ENCODE measurements at regions not wholly inside any gene's neighbourhood (a gene's known extent, or its start where the extent isn't known, plus 50 kb on each side); places are given as distances from the start of the nearest gene placed in this dataset.

- DNase-seq (no peak), ATAC-seq (no peak)
- intact Hi-C loops (cut with micrococcal nuclease) = no loop called here
Observed at GRCh38 chr7:156257904-156258303, 382.7 kb upstream of the RNF32 start.

- ATAC-seq (no peak), DNase-seq (no peak)
- intact Hi-C loops (cut with micrococcal nuclease) = no loop called here
Observed at GRCh38 chr7:156255635-156256034, 384.9 kb upstream of the RNF32 start.

GRCh38 chr7:156251861-156252260 is 388.7 kb upstream of the RNF32 start:
- ATAC-seq (no peak), DNase-seq (no peak)
- intact Hi-C loops (cut with micrococcal nuclease) = no loop called here

GRCh38 chr7:156240532-156240931 is 400.0 kb upstream of the RNF32 start:
- no peak for ATAC-seq
- intact Hi-C loops (cut with micrococcal nuclease) = no loop called here
- DNase-seq = no peak

DNA sequence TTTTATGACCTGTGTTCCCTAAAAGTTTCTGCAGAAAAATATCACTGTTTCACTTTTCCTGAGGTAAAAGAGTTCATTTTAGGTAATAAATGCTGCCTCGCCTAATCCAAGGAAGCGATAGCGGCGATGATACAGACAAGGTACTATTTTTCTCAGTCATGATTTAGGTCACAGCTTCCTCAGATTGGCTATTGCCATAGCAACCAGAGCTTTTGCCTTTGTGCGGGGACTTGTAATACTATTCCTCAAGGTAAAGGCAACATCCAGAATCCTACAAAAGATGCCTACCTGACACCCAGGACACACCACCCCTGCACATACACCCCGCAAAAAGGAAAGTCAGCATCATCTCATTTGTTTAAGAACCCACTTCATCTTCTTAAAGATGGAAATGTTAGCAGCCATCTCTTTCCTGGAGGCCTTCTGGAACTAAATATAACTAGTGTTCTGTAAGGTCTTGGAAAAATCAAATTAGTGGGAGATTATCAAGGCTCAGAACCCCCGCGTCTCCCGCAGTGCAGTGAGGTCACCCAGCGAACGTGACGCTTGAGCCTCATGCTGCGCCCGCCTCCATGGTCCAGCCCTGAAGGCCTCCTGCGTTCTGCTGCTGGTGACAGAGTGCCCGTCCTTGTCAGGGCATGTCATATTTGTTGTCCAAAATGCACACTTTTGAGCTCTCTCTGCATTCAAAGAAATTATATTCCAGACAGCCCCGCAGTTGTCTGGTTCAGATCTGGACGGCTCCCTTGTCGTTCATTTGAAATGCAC is 402.0 kb upstream of the RNF32 start:
- intact Hi-C loops (cut with micrococcal nuclease) = no loop called here

GRCh38 chr7:156237614-156238013 is 403.0 kb upstream of the RNF32 start:
- DNase-seq (no peak), ATAC-seq (no peak)
- intact Hi-C loops (cut with micrococcal nuclease) = no loop called here

More for the DNA sequence above, 402.0 kb upstream of the RNF32 start:
- DNase-seq (no peak), ATAC-seq (no peak)

DNA sequence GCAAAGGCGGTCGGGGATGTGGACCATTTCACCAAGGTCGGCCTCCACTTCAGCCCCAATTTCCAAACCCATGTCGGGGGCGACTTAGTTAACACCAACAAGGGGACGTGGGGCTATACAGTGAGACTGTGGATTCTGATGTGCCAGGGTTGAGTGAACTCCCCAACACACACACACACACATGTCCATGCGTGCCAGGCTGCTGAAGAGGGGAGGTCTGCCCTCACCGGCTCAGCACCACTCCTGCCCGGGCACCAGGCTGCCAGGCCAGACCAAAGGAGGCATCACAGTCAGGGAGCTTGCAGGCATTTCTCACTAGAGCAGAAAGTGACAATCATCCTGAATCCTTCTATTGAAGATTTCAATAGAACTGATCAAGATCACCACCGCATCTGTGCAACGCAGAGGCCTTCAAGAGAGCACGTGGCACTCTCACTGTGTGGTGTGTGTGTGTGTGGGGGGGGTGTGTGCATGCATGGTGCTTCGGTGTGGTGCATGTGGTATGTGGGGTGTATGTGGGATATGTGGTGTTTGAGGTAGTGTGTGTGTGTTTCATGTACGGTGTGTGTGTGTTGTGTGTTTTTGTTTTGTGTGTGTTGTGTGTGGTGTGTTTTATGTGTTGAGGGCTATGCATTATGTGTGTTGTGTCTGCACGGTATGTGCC is 403.5 kb upstream of the RNF32 start:
- DNase-seq (no peak), ATAC-seq (no peak)
- intact Hi-C loops (cut with micrococcal nuclease) = no loop called here

GRCh38 chr7:156236181-156236889 is 404.2 kb upstream of the RNF32 start:
- intact Hi-C loops (cut with micrococcal nuclease) = no loop called here
- ATAC-seq (no peak), DNase-seq (no peak)

GRCh38 chr7:156234666-156235494 is 405.7 kb upstream of the RNF32 start:
- ATAC-seq = no peak
- intact Hi-C loops (cut with micrococcal nuclease) = no loop called here
- no peak for DNase-seq

- intact Hi-C loops (cut with micrococcal nuclease) = no loop called here
- DNase-seq = no peak
- no peak for ATAC-seq
Observed at GRCh38 chr7:156234192-156234591, 406.4 kb upstream of the RNF32 start.

DNA sequence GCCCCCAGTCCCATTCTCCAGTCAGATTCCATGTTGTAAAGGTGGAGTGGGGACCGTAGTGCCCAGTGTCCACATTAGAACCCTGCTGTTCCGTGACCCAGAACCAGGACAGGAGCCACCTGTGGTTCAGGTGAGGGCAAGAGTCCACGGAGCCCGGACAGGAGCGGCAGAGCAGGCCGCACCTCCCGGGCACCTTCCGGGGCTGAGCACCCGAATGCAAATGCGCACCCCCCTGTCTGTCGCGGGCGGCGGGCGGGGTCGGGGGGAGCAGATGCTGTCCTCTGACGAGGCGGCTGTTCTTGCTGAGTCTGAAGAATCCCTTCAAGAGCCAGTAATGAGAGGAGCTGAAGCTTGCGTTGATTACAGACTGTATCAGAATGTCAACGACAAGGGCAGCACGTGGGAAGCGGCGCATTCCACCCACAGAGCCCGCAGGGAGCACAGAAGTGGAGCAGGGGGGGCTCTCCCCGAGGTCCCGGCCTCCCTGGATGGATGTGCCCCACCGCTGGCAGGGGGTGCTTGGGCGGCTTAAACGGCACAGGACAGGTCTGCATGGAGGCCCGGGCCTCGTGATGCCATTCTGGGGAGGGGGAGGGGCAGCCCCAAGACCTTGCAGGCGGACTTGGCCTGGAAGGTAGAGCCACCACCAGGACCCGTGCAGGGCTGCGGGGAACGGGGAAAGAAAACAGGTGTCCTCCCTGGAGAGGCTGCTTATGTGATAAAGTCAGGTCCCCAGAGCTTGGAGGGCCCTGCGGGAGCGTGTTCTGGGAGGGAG is 407.5 kb upstream of the RNF32 start:
- intact Hi-C loops (cut with micrococcal nuclease) = no loop called here
- ATAC-seq = no peak

DNA sequence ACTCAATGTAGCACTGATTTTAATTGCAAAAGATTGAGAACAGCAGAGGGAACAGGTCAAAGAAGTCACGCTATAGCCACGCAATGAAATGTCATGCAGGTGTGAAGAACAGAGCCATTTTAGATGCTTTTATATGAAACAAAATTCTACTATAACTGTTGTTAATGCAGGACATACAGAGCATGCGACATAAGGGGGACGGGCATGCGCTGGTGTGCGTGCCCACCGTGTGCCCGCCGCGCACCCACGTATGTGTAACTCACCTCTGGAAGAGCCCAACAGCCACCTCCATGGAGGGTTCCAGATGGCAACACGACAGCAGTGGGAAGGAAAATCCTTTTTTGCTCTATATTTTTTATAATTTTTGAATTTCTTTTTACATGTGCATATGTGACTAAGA is 410.0 kb upstream of the RNF32 start:
- no peak for ATAC-seq
- intact Hi-C loops (cut with micrococcal nuclease) = no loop called here
- no peak for DNase-seq

More for the DNA sequence above, 407.5 kb upstream of the RNF32 start:
- DNase-seq = no peak

- DNase-seq (no peak), ATAC-seq (no peak)
- intact Hi-C loops (cut with micrococcal nuclease) = no loop called here
Observed at GRCh38 chr7:156224833-156225225, 412.6 kb upstream of the SHH start.

DNA sequence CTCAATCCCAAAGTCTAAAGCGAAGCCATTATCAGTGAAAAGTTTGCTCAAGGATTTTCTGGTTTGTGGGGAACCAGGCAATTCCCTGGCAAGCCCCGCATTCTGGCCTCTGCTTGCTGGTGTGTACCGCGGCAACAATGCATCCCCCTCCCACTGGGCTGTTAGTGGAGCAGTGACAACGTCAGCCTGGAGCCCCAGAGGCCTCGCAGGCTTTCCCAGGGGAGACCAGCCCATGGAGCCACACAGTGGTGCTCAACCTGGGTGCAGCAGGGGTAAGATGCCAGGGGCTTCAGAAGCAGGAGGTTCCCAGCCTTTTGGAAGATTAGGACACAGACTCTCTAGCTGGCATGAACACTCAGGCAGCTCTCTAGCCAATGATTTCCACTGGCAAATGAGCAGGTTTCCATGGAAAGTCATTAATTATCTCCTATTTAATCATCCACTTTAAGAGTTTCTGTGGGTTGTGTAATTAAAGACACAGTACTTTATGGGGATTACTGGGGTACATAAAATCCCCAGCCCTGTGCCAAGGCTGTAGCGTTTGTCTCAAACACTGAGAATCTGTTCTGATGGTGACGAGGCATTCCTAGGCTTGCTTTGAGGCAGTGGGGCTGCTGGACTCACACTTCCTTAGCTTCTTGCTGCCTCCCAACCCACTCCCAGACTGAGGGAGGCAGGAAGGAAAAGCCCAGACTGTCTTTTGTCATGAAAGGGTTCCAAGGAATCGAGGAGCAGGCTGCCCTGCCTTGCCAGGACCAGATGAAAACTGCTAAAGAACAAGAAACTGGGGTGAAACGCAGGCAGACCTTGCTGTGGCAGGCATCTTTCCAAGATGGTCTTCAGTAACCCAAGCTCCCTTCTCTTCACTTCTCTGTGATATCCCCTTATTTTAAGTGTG is 411.9 kb upstream of the SHH start:
- intact Hi-C loops (cut with micrococcal nuclease) = no loop called here
- no peak for ATAC-seq

GRCh38 chr7:156222611-156223010 is 410.3 kb upstream of the SHH start:
- DNase-seq (no peak), ATAC-seq (no peak)
- intact Hi-C loops (cut with micrococcal nuclease) = no loop called here

More for the DNA sequence above, 411.9 kb upstream of the SHH start:
- DNase-seq = no peak

- no peak for DNase-seq
- ATAC-seq = no peak
- intact Hi-C loops (cut with micrococcal nuclease) = no loop called here
Observed at GRCh38 chr7:156222151-156222550, 409.9 kb upstream of the SHH start.

GRCh38 chr7:156220701-156221100 is 408.4 kb upstream of the SHH start:
- ATAC-seq (no peak), DNase-seq (no peak)
- intact Hi-C loops (cut with micrococcal nuclease) = no loop called here

- no peak for DNase-seq
- intact Hi-C loops (cut with micrococcal nuclease) = no loop called here
- no peak for ATAC-seq
Observed at GRCh38 chr7:156220078-156220605, 407.9 kb upstream of the SHH start.

All from left ventricle myocardium superior (tissue), 1 donor.